Breast epithelium (tissue), 3 donors: ENCODE measurements at regions not wholly inside any gene's neighbourhood (a gene's known extent, or its start where the extent isn't known, plus 50 kb on each side); places are given as distances from the start of the nearest gene placed in this dataset.

Experiments
- CTCF ChIP-seq, 3 donors: fragments of 450-650 bp; IDR thresholded peaks; one replicate each; pipeline ENCODE4 v1.5.1; 2016 to 2017; ENCODE audit warnings: antibody characterized with exemption in 3 of 3, mild to moderate bottlenecking in 3 of 3, moderate library complexity in 3 of 3
- POLR2A ChIP-seq: fragments of 450-650 bp; IDR thresholded peaks from one replicate; pipeline ENCODE4 v1.6.1; 2016; ENCODE audit warnings: antibody characterized with exemption, mild to moderate bottlenecking, moderate library complexity

- TF ChIP-seq CTCF (IDR thresholded peaks at IDR 0.05) (no peak), POLR2A (no peak)
Measured at GRCh38 chr15:75143738-75144334, 57.8 kb upstream of the C15orf39 start.
